Suprapubic skin (tissue), 4 donors: ENCODE measurements at regions not wholly inside any gene's neighbourhood (a gene's known extent, or its start where the extent isn't known, plus 50 kb on each side); places are given as distances from the start of the nearest gene placed in this dataset.

Source experiments
- CTCF ChIP-seq, 2 donors: fragments of 200-600 bp in 1 of 2; fragments of 450-650 bp in 1 of 2; sonication (generic) in 1 of 2; IDR thresholded peaks; one replicate each; pipeline ENCODE4 v1.5.1; 2016 to 2019; ENCODE audit warnings: antibody characterized with exemption in 2 of 2, mild to moderate bottlenecking in 1 of 2, moderate library complexity in 1 of 2
- EP300 ChIP-seq: sonication (generic); formaldehyde crosslinking; IDR thresholded peaks from one replicate; pipeline ENCODE4 v1.6.1; 2017; ENCODE audit warnings: antibody characterized with exemption
- POLR2A ChIP-seq, 2 donors: fragments of 450-650 bp; IDR thresholded peaks; one replicate each; pipeline ENCODE4 v1.6.1; 2017; ENCODE audit warnings: antibody characterized with exemption in 2 of 2, mild to moderate bottlenecking in 2 of 2, moderate library complexity in 2 of 2
- POLR2AphosphoS5 ChIP-seq, 3 donors: sonication (generic); formaldehyde crosslinking; IDR thresholded peaks; one replicate each; pipeline ENCODE4 v1.6.1; 2017; ENCODE audit warnings: antibody characterized with exemption in 3 of 3

- TF ChIP-seq CTCF (IDR thresholded peaks at IDR 0.05) (no peak), POLR2AphosphoS5 (IDR thresholded peaks at IDR 0.05) (no peak), POLR2A (IDR thresholded peaks at IDR 0.05) (no peak), EP300 (no peak)
Observed at GRCh38 chr15:26438718-26439117, 334.1 kb downstream of the GABRB3 start.
